Amygdala (tissue), 56 donors: ENCODE measurements at regions not wholly inside any gene's neighbourhood (a gene's known extent, or its start where the extent isn't known, plus 50 kb on each side); places are given as distances from the start of the nearest gene placed in this dataset.

Experiments
- DNase-seq, 56 donors: peaks; one replicate each; lab custom pipeline; 2025; lab: John Stamatoyannopoulos, UW

GRCh38 chr14:50036637-50037036 is 79.7 kb downstream of the VCPKMT start:
- no peak for DNase-seq

GRCh38 chr14:50037240-50037639 is 79.1 kb downstream of the VCPKMT start:
- no peak for DNase-seq

GRCh38 chr14:50037852-50038251 is 78.5 kb downstream of the VCPKMT start:
- DNase-seq = peak in 6 of 56 donors; percentile 1 to 15 (median 12)

- peak in 4 of 56 donors; percentile 7 to 32 (median 13) for DNase-seq
Observed at GRCh38 chr14:50038398-50039119, 77.8 kb downstream of the VCPKMT start.

GRCh38 chr14:50039120-50039517 is 77.3 kb downstream of the VCPKMT start:
- DNase-seq = no peak

GRCh38 chr14:50039734-50040400 is 76.5 kb downstream of the VCPKMT start:
- no peak for DNase-seq

GRCh38 chr14:50040401-50040775 is 76.0 kb downstream of the VCPKMT start:
- DNase-seq = no peak

GRCh38 chr14:50040895-50041465 is 75.4 kb downstream of the VCPKMT start:
- no peak for DNase-seq

- DNase-seq = no peak
Observed at GRCh38 chr14:50041980-50042379, 74.4 kb downstream of the VCPKMT start.

GRCh38 chr14:50044042-50044651 is 72.2 kb downstream of the VCPKMT start:
- no peak for DNase-seq

GRCh38 chr14:50045039-50045711 is 71.2 kb downstream of the VCPKMT start:
- DNase-seq = peak in 4 of 56 donors; percentile 3 to 20 (median 8)

- no peak for DNase-seq
Observed at GRCh38 chr14:50045837-50046236, 70.5 kb downstream of the VCPKMT start.

- DNase-seq = no peak
Observed at GRCh38 chr14:50047274-50047676, 69.1 kb downstream of the VCPKMT start.

GRCh38 chr14:50049093-50049492 is 67.3 kb downstream of the VCPKMT start:
- no peak for DNase-seq

GRCh38 chr14:50049703-50050570 is 66.4 kb downstream of the VCPKMT start:
- DNase-seq = no peak

GRCh38 chr14:50051106-50051505 is 65.3 kb downstream of the VCPKMT start:
- no peak for DNase-seq

- no peak for DNase-seq
Observed at GRCh38 chr14:50051706-50052105, 64.7 kb downstream of the VCPKMT start.

GRCh38 chr14:50052517-50052916 is 63.9 kb downstream of the VCPKMT start:
- DNase-seq = no peak

GRCh38 chr14:50053935-50054334 is 62.4 kb downstream of the VCPKMT start:
- DNase-seq = no peak
